GM12864 (cell line): ENCODE measurements at regions not wholly inside any gene's neighbourhood (a gene's known extent, or its start where the extent isn't known, plus 50 kb on each side); places are given as distances from the start of the nearest gene placed in this dataset.
"Not testable (repeated sequence)": the region's sequence is repeated elsewhere in the genome, so short reads cannot be mapped to it uniquely, and the experiment has no call there.

ENCODE experiments used
- DNase-seq: peaks from one replicate; pipeline ENCODE4 v3.0.0-alpha.2; 2011; ENCODE audit warnings: low read depth
- H3K4me3 ChIP-seq: 2 replicates; pipeline ENCODE4 v1.5.1; 2011; ENCODE audit warnings: mild to moderate bottlenecking, low read depth, low read length, control low read depth
- TF ChIP-seq, protein P1 (sequence below): IDR thresholded peaks from 2 replicates; pipeline ENCODE4 v1.5.1; 2011; ENCODE audit warnings: low read depth, mild to moderate bottlenecking, moderate library complexity, low read length, control low read depth, inconsistent platforms; ENCODE audit errors: missing control alignments

DNA sequence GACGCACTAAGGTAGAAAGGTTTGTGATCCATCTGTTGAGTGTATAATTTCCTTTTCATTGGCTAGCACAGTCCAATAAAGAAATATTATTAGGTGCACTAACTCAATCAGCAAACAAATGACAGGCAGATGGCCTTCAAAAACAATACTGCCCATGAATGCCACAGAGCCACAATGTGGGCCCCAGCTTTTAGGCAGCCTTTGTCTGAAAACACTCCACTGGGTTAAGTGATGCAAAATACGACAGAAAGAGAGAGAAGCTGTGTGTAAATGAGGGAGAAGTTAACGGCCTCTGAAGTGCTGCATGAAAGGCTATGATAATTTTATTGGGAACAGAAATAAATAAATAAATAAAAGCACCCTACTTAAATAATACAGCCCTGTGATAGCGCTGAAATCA is 274.6 kb downstream of the NKX6-1 start:
- H3K4me3 ChIP-seq: no peak overlapping the region
- TF ChIP-seq, protein P1, sequence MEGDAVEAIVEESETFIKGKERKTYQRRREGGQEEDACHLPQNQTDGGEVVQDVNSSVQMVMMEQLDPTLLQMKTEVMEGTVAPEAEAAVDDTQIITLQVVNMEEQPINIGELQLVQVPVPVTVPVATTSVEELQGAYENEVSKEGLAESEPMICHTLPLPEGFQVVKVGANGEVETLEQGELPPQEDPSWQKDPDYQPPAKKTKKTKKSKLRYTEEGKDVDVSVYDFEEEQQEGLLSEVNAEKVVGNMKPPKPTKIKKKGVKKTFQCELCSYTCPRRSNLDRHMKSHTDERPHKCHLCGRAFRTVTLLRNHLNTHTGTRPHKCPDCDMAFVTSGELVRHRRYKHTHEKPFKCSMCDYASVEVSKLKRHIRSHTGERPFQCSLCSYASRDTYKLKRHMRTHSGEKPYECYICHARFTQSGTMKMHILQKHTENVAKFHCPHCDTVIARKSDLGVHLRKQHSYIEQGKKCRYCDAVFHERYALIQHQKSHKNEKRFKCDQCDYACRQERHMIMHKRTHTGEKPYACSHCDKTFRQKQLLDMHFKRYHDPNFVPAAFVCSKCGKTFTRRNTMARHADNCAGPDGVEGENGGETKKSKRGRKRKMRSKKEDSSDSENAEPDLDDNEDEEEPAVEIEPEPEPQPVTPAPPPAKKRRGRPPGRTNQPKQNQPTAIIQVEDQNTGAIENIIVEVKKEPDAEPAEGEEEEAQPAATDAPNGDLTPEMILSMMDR: no peak
- DNase-seq: no peak

DNA sequence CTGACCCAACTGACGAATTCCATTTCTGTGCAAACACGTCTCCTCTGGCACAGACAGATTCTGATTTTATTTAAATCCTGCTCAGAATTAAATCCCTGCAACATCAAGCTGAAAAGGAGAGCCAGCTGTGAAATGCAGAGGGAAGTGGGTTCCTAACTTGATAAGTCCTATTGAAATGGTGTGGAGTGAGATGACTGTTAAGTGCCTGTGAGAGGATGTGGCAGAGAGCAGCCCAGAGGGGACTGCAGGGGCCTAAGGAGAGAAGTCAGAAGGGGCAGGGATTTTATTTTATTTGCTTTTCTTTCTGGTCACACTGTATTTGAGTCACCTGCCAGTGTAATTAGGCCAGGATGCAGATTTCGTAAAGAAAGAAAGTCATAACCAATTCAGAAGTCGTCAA is 277.4 kb downstream of the NKX6-1 start:
- no peak overlapping the region for H3K4me3 ChIP-seq
- TF ChIP-seq, protein P1: no peak
- DNase-seq: no peak

DNA sequence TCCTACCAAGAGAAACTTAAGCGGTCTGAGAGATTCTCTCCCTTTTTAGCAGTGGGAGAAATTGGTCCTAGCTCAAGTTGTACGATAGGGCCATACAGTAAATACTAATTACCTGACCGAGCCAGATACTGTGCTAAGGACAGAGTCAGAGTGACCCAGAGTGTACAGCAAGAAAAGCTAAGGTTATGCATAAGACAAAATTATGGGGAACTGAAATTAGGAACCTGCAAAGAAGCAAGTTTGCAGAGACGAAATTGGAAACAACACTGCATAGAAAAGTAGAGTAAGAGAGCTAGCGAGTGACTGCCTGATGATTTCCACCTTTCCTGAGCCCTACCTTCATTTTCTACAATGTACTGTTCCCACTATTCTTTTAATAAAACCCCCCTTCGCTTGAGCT is 278.1 kb downstream of the NKX6-1 start:
- TF ChIP-seq, protein P1: no peak
- no peak overlapping the region for H3K4me3 ChIP-seq
- no peak for DNase-seq

DNA sequence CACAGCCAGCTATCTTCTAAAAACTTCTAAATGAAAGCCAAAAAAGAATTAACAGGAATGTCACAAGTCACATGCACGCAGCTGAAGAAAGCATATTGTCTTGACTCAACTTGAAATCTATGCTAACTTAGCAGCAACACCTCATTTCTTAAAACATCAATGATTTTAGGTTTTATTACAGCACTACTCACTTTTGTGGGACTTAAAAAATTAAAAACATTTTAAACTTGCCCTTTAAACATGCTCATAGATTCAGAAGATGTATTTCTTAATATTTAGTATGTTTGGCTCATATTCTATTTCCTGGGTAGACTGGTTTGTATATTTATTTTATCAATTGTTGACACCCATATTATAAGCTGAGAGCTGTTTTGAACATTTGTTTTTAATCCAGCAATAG is 279.4 kb downstream of the NKX6-1 start:
- TF ChIP-seq, protein P1: no peak
- H3K4me3 ChIP-seq: no peak overlapping the region
- no peak for DNase-seq

DNA sequence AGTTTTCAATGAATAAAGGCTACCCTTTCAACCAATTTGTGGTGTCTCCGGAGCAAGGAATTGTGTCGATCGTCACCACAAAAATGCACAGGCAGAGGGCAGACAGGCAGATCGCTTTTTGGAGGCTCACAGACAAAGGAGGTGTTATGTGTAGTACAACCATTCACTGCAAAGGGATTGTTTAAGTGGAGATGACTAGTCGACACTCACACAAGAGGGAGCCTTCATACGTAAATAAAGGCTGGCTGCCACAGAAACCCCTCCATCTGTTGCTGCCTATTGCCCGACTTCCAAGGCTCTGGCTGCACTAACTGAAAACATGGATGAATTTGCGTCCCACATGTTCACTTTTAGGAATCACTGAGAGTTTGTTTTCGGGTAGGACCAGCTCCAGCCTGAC is 281.1 kb downstream of the NKX6-1 start:
- TF ChIP-seq, protein P1: no peak
- no peak overlapping the region for H3K4me3 ChIP-seq
- DNase-seq: no peak

DNA sequence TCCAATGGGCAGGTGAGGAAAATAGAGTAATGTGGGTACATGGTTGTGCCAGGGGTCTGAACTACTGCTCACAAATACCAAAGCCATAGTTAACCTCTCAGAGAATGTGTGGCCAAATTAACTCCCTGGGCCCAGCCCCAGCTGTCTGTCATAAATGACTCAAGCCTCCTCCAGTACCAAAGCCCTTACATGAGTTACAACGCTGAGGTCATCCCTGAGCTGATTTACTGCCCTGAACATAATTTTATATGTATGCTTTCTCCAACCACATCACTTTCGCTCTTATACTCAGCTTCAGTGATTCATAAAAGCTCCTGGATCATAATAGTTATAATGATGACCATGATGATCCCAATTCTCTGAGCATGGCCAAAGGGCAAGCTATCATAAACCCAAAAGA is 283.9 kb downstream of the NKX6-1 start:
- no peak for DNase-seq
- TF ChIP-seq, protein P1: no peak
- H3K4me3 ChIP-seq: no peak overlapping the region

DNA sequence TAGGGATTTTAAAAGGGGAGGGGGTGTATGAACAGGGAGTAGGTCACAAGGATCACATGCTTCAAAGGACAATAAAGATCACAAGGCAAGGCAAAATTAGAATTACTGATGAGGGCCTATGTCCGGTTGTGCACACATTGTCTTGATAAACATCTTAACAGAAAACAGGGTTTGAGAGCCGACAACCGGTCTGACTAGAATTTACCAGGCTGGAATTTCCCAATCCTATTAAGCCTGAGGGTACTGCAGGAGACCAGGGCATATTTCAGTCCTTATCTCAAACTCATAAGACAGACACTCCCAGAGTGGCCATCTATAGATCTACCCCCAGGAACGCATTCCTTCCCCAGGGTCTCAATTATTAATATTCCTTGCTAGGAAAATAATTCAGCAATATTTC is 292.9 kb downstream of the NKX6-1 start:
- not testable (repeated sequence) for H3K4me3 ChIP-seq, DNase-seq

DNA sequence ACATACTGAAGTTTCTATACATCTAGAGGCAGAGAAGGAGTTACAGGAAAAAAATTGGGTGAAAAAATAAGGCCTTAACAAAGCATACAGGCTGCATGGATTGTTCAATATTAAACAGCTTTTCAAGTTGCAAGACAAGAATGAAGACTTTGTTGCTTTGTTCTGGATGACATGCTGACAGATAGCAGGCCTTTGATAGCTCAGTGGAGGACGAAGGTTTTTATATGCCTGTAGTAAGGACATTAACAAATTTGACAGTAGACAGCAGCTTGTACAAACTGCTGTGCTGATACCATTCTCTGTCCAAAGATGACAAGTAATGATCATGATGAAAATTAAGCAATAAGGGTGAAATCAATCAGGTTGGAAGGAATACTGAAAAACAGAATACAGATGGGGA is 309.9 kb downstream of the NKX6-1 start:
- TF ChIP-seq, protein P1: no peak
- no peak for DNase-seq
- no peak overlapping the region for H3K4me3 ChIP-seq
